H1 (cell line): ENCODE measurements at regions not wholly inside any gene's neighbourhood (a gene's known extent, or its start where the extent isn't known, plus 50 kb on each side); places are given as distances from the start of the nearest gene placed in this dataset.

ENCODE experiments used
- CTCF ChIA-PET: fragments of 300-600 bp; sonication (Branson Sonifier 250); formaldehyde crosslinking; loops from one replicate; lab custom pipeline; 2021; ENCODE audit not compliant: partially characterized antibody; lab: Charles Lee
- POLR2A ChIA-PET: fragments of 300-600 bp; sonication (Branson Sonifier 250); formaldehyde crosslinking; loops from one replicate; lab custom pipeline; 2021; ENCODE audit warnings: inconsistent platforms; ENCODE audit not compliant: partially characterized antibody; lab: Charles Lee
- DNase-seq, 2 experiments: peaks; one replicate each; pipeline versions ENCODE4 v3.0.0 to v3.0.0-alpha.2; 2010 to 2022; ENCODE audit warnings: low spot score in 2 of 2, low read depth in 1 of 2, mixed read lengths in 1 of 2
- FAIRE-seq: peaks from 2 replicates; lab custom pipeline; 2011; peaks lifted over from hg19 to GRCh38; lab: Jason Lieb, UNC
- H2AFZ ChIP-seq: 2 replicates; pipeline ENCODE4 v1.8.1; 2012; ENCODE audit warnings: low read length, inconsistent platforms
- H2AK5ac ChIP-seq: 2 replicates; pipeline ENCODE4 v1.6.1; 2013; ENCODE audit warnings: low read depth, low read length
- H2BK120ac ChIP-seq: replicated peaks from 2 replicates; pipeline ENCODE3; 2013; ENCODE audit warnings: low read depth, low read length, inconsistent platforms
- H2BK12ac ChIP-seq: 2 replicates; pipeline ENCODE4 v1.6.1; 2013; ENCODE audit warnings: low read depth, low read length
- H2BK15ac ChIP-seq: 2 replicates; pipeline ENCODE4 v1.6.1; 2013; ENCODE audit warnings: low read length
- H2BK20ac ChIP-seq: 2 replicates; pipeline ENCODE4 v1.6.1; 2013; ENCODE audit warnings: low read length
- H2BK5ac ChIP-seq: 2 replicates; pipeline ENCODE4 v1.6.1; 2013; ENCODE audit warnings: low read depth, low read length
- H3K14ac ChIP-seq: 2 replicates; pipeline ENCODE4 v1.6.1; 2013; ENCODE audit warnings: inconsistent platforms; ENCODE audit not compliant: insufficient read length
- H3K18ac ChIP-seq: 2 replicates; pipeline ENCODE4 v1.6.1; 2013; ENCODE audit warnings: low read length; ENCODE audit errors: extremely low read depth
- H3K23ac ChIP-seq: 2 replicates; pipeline ENCODE4 v1.6.1; 2013; ENCODE audit warnings: inconsistent platforms; ENCODE audit not compliant: insufficient read length
- H3K23me2 ChIP-seq: 2 replicates; pipeline ENCODE4 v1.6.1; 2013; ENCODE audit warnings: low read depth, low read length
- H3K27ac ChIP-seq: 2 replicates; pipeline ENCODE4 v1.6.1; 2011; ENCODE audit warnings: low read depth, low read length, inconsistent platforms
- H3K27me3 ChIP-seq, 4 experiments: replicated peaks in 1 of 4; 1 replicate in 1 of 4; 2 replicates in 3 of 4; pipeline versions ENCODE4 v1.6.1 to v1.8.1; 2011 to 2013; ENCODE audit warnings: low read length in 3 of 4, mild to moderate bottlenecking in 3 of 4, inconsistent platforms in 2 of 4, mixed read lengths in 2 of 4, moderate library complexity in 1 of 4; ENCODE audit not compliant: control insufficient read depth in 3 of 4, insufficient read depth in 3 of 4; ENCODE audit errors: extremely low read depth in 1 of 4
- H3K36me3 ChIP-seq, 4 experiments: 2 replicates each; pipeline versions ENCODE4 v1.6.1 to v1.8.1; 2011 to 2013; ENCODE audit warnings: mild to moderate bottlenecking in 4 of 4, low read length in 3 of 4, moderate library complexity in 2 of 4, control low read depth in 1 of 4, inconsistent platforms in 1 of 4; ENCODE audit not compliant: insufficient read depth in 4 of 4, control insufficient read depth in 2 of 4
- H3K4ac ChIP-seq: replicated peaks from 2 replicates; pipeline ENCODE3; 2013; ENCODE audit warnings: low read length, low read depth, mixed read lengths, inconsistent platforms; ENCODE audit not compliant: insufficient read length
- H3K4me1 ChIP-seq, 4 experiments: replicated peaks in 1 of 4; 1 replicate in 1 of 4; 2 replicates in 3 of 4; pipeline versions ENCODE4 v1.6.1 to v1.8.1; 2011 to 2013; ENCODE audit warnings: low read length in 3 of 4, inconsistent platforms in 2 of 4, mixed read lengths in 1 of 4; ENCODE audit not compliant: insufficient read depth in 4 of 4, control insufficient read depth in 3 of 4
- H3K4me2 ChIP-seq, 2 experiments: 2 replicates each; pipeline versions ENCODE4 v1.6.1 to v1.8.1; 2011 to 2013; ENCODE audit warnings: low read depth in 2 of 2, low read length in 2 of 2, control low read depth in 1 of 2, inconsistent platforms in 1 of 2, mild to moderate bottlenecking in 1 of 2; ENCODE audit not compliant: insufficient read depth in 1 of 2
- H3K4me3 ChIP-seq, 4 experiments: fragments of 200-600, 300-600 bp in 1 of 4; sonication (generic), shearing (Covaris generic), sonication (Bioruptor Twin) in 1 of 4; 2 replicates each; pipeline versions ENCODE4 v1.5.1 to v1.8.1; 2011 to 2016; ENCODE audit warnings: low read length in 4 of 4, low read depth in 3 of 4, control low read depth in 2 of 4, inconsistent platforms in 2 of 4, mild to moderate bottlenecking in 2 of 4, mixed read lengths in 1 of 4, moderate library complexity in 1 of 4; ENCODE audit not compliant: insufficient read depth in 2 of 4; ENCODE audit errors: extremely low read depth in 1 of 4
- H3K56ac ChIP-seq: replicated peaks from 2 replicates; pipeline ENCODE3; 2013; ENCODE audit warnings: low read depth, mild to moderate bottlenecking, mixed read lengths, low read length, inconsistent platforms; ENCODE audit not compliant: insufficient read length
- H3K79me1 ChIP-seq: 2 replicates; pipeline ENCODE4 v1.6.1; 2013; ENCODE audit warnings: low read depth, low read length, control low read depth
- H3K79me2 ChIP-seq, 2 experiments: 2 replicates each; pipeline versions ENCODE4 v1.6.1 to v1.8.1; 2012 to 2013; ENCODE audit warnings: low read length in 2 of 2, mild to moderate bottlenecking in 2 of 2, inconsistent platforms in 1 of 2; ENCODE audit not compliant: insufficient read depth in 2 of 2, control insufficient read depth in 1 of 2
- H3K9ac ChIP-seq, 4 experiments: replicated peaks in 1 of 4; 1 replicate in 1 of 4; 2 replicates in 3 of 4; pipeline versions ENCODE4 v1.6.1 to v1.8.1; 2011 to 2013; ENCODE audit warnings: low read depth in 3 of 4, low read length in 3 of 4, control low read depth in 2 of 4, mild to moderate bottlenecking in 2 of 4, moderate library complexity in 2 of 4, inconsistent platforms in 1 of 4; ENCODE audit errors: extremely low read depth in 1 of 4
- H3K9me3 ChIP-seq, 2 experiments: 2 replicates each; pipeline versions ENCODE4 v1.6.1 to v1.8.1; 2012 to 2013; ENCODE audit warnings: mild to moderate bottlenecking in 2 of 2, moderate library complexity in 2 of 2, control low read depth in 1 of 2, inconsistent platforms in 1 of 2, low read depth in 1 of 2, low read length in 1 of 2, mixed read lengths in 1 of 2; ENCODE audit not compliant: insufficient read depth in 2 of 2
- H4K20me1 ChIP-seq, 2 experiments: replicated peaks in 1 of 2; 2 replicates each; pipeline versions ENCODE3 to v1.8.1; 2011 to 2013; ENCODE audit warnings: inconsistent platforms in 2 of 2, low read length in 2 of 2, mild to moderate bottlenecking in 1 of 2; ENCODE audit not compliant: insufficient read depth in 2 of 2, control insufficient read depth in 1 of 2
- H4K5ac ChIP-seq: 2 replicates; pipeline ENCODE4 v1.6.1; 2013; ENCODE audit warnings: low read length, low read depth, mixed read lengths, inconsistent platforms; ENCODE audit not compliant: insufficient read length
- H4K8ac ChIP-seq: 2 replicates; pipeline ENCODE4 v1.8.0; 2013; ENCODE audit warnings: mild to moderate bottlenecking, moderate library complexity, low read length, inconsistent platforms; ENCODE audit not compliant: insufficient read depth; ENCODE audit errors: extremely low read depth
- H4K91ac ChIP-seq: replicated peaks from 2 replicates; pipeline ENCODE3; 2013; ENCODE audit warnings: low read length, mixed read lengths, inconsistent platforms; ENCODE audit not compliant: insufficient read length
- CBX5 ChIP-seq: fragments of 300-800, 300-1000 bp; sonication (generic); IDR thresholded peaks from 2 replicates; pipeline ENCODE4 v1.7.1; 2016; ENCODE audit warnings: antibody characterized with exemption, low read length, low read depth
- CTBP2 ChIP-seq: IDR thresholded peaks from 2 replicates; pipeline ENCODE4 v1.7.0; 2011; ENCODE audit warnings: borderline replicate concordance, mild to moderate bottlenecking, moderate library complexity, mixed read lengths, low read length; ENCODE audit not compliant: insufficient read depth, insufficient read length
- GABPA ChIP-seq: IDR thresholded peaks from 2 replicates; pipeline ENCODE4 v1.6.1; 2011; ENCODE audit warnings: mild to moderate bottlenecking, low read length, moderate library complexity, borderline replicate concordance; ENCODE audit not compliant: insufficient read depth
- HDAC2 ChIP-seq, 2 experiments: fragments of 300-600 bp in 1 of 2; sonication (generic) in 1 of 2; IDR thresholded peaks; 2 replicates each; pipeline ENCODE4 v1.6.1; 2011 to 2012; ENCODE audit warnings: low read depth in 2 of 2, low read length in 2 of 2, mild to moderate bottlenecking in 2 of 2, moderate library complexity in 2 of 2, borderline replicate concordance in 1 of 2, inconsistent platforms in 1 of 2
- MAFK ChIP-seq: IDR thresholded peaks from 2 replicates; pipeline ENCODE4 v1.6.1; 2012; ENCODE audit warnings: low read depth, mild to moderate bottlenecking, improper control_type of control experiment, low read length
- NANOG ChIP-seq: IDR thresholded peaks from 2 replicates; pipeline ENCODE4 v1.6.1; 2011; ENCODE audit warnings: low read length, low read depth, mild to moderate bottlenecking, inconsistent platforms; ENCODE audit not compliant: insufficient read depth, poor library complexity, severe bottlenecking
- SRF ChIP-seq: IDR thresholded peaks from 2 replicates; pipeline ENCODE4 v1.6.1; 2011; ENCODE audit warnings: mild to moderate bottlenecking, low read depth, low read length, moderate library complexity
- SUZ12 ChIP-seq: fragments of 200-600 bp; sonication (generic); IDR thresholded peaks from 2 replicates; pipeline ENCODE4 v1.6.1; 2012; ENCODE audit warnings: mild to moderate bottlenecking, inconsistent platforms, low read length, moderate library complexity, mixed read lengths
- TAF1 ChIP-seq: IDR thresholded peaks from 2 replicates; pipeline ENCODE4 v1.6.1; 2011; ENCODE audit warnings: mild to moderate bottlenecking, low read depth, low read length
- TCF12 ChIP-seq: IDR thresholded peaks from 2 replicates; pipeline ENCODE4 v1.6.1; 2011; ENCODE audit warnings: low read depth, mild to moderate bottlenecking, low read length
- WGBS, 2 experiments: shearing (Covaris generic) in 1 of 2; methylation state at CpG; one replicate each; pipeline versions ENCODE4 v1.1.6 to v1.1.7; 2013 to 2015; ENCODE audit warnings: low lambda C conversion rate in 2 of 2, mixed read lengths in 2 of 2, inconsistent platforms in 1 of 2, low coverage in 1 of 2, missing lambda C conversion rate in 1 of 2; ENCODE audit not compliant: insufficient replicate concordance in 2 of 2, insufficient coverage in 1 of 2, insufficient read length in 1 of 2; ENCODE audit errors: extremely low coverage in 1 of 2, missing lambda C conversion rate in 1 of 2; 5-methylcytosine and 5-hydroxymethylcytosine counted together
- TF ChIP-seq, protein P1 (sequence below): IDR thresholded peaks from 2 replicates; pipeline ENCODE4 v1.6.1; 2011; ENCODE audit warnings: low read length, improper control_type of control experiment
- TF ChIP-seq, protein P2 (sequence below): IDR thresholded peaks from 2 replicates; pipeline ENCODE4 v1.6.1; 2012; ENCODE audit warnings: inconsistent platforms

DNA sequence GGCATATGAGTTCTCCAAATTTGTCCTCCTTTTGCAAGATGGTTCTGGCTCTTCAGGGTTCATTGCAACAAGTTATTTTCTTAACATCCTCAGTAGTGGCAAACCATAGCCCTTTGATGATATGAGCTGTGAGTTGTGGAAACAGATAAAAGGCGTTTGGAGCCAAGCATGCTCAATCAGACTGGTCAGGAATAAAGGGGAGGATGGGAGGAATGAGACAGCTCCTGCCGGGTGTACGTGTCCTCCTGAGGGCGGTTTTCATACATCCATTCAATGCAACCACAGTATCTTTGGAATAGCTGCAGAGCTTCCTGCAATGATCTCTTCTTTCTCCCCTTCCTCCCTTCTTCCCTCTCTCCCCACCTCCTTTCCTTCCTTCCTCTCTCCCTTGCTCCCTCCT lies 245.8 kb downstream of the GLI2 start:
- Histone ChIP-seq H3K27ac (no peak overlapping the region), H2BK120ac (no peak overlapping the region), H3K4me1 (0 out of 7 replicates have a peak, but pooled peaks cover 0 to 2% (median 0%) of the 10 kb centered on the region in 4 experiments), H2AK5ac (no peak overlapping the region), H4K5ac (no peak overlapping the region), H4K20me1 (peaks cover 3 to 7% of the 10 kb centered on the region in 2 experiments), H3K27me3 (no peaks in the 10 kb centered on the region), H2BK5ac (no peak overlapping the region), H3K9ac (no peak overlapping the region), H2AFZ (no peak overlapping the region), H3K23ac (no peak overlapping the region), H3K4ac (no peak overlapping the region), H3K23me2 (no peaks in the 10 kb centered on the region), H3K79me2 (no peaks in the 10 kb centered on the region), H3K9me3 (no peaks in the 10 kb centered on the region), H3K14ac (no peak overlapping the region), H3K36me3 (peaks cover 11 to 56% (median 42%) of the 10 kb centered on the region in 4 experiments; a peak in 7 of 8 replicates), H3K4me2 (no peak overlapping the region), H3K56ac (no peak overlapping the region), H3K4me3 (no peak overlapping the region), H2BK20ac (no peak overlapping the region), H2BK15ac (no peak overlapping the region), H3K18ac (no peak overlapping the region), H4K91ac (no peak overlapping the region), H3K79me1 (peaks cover 3% of the 10 kb centered on the region; the same call in 1 of the 2 replicates), H2BK12ac (no peak overlapping the region), H4K8ac (no peak overlapping the region)
- DNase-seq = no peak
- no peak for FAIRE-seq
- CTCF ChIA-PET = interaction anchor here (0.6 to 0.9 kb wide), 2 partner anchors 23 to 148 kb away, joined by 3 to 4 read pairs; no protein-coding TSS in a partner anchor
- 95% methylated on average over 4 of the region's 4 CpGs; no CpG with 5 or more reads in 1 of the 2 experiments for WGBS, 2 experiments
- POLR2A ChIA-PET = interaction anchor here (0.7 kb wide), 1 partner anchor 94 kb away, joined by 3 read pairs; no protein-coding TSS in a partner anchor
- no peak for TF ChIP-seq CTBP2
- TF ChIP-seq MAFK = no peak
- TF ChIP-seq CBX5 = no peak
- TF ChIP-seq, protein P1, sequence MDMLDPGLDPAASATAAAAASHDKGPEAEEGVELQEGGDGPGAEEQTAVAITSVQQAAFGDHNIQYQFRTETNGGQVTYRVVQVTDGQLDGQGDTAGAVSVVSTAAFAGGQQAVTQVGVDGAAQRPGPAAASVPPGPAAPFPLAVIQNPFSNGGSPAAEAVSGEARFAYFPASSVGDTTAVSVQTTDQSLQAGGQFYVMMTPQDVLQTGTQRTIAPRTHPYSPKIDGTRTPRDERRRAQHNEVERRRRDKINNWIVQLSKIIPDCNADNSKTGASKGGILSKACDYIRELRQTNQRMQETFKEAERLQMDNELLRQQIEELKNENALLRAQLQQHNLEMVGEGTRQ = no peak
- no peak for TF ChIP-seq SUZ12
- no peak for TF ChIP-seq TCF12
- no peak for TF ChIP-seq NANOG
- no peak for TF ChIP-seq GABPA
- TF ChIP-seq, protein P2, sequence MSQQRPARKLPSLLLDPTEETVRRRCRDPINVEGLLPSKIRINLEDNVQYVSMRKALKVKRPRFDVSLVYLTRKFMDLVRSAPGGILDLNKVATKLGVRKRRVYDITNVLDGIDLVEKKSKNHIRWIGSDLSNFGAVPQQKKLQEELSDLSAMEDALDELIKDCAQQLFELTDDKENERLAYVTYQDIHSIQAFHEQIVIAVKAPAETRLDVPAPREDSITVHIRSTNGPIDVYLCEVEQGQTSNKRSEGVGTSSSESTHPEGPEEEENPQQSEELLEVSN = no peak
- no peak for TF ChIP-seq TAF1
- TF ChIP-seq HDAC2 (IDR thresholded peaks at IDR 0.05; ENCODE audit: borderline replicate concordance in 1 of 2, low read depth in 2 of 2, low read length in 2 of 2) = no peak
- TF ChIP-seq SRF = no peak
